IPS-18a (cell line): ENCODE measurements at regions not wholly inside any gene's neighbourhood (a gene's known extent, or its start where the extent isn't known, plus 50 kb on each side); places are given as distances from the start of the nearest gene placed in this dataset.
A peak's percentile ranks its signal among the peaks of the same experiment; 100 is the strongest.

Experiments
- H3K27ac ChIP-seq: one replicate; pipeline ENCODE4 v1.5.1; 2013; ENCODE audit warnings: low read length
- H3K27me3 ChIP-seq: one replicate; pipeline ENCODE4 v1.6.1; 2013; ENCODE audit warnings: mild to moderate bottlenecking, low read length; ENCODE audit not compliant: control insufficient read depth, insufficient read depth
- H3K36me3 ChIP-seq: one replicate; pipeline ENCODE4 v1.6.1; 2013; ENCODE audit warnings: low read depth, low read length; ENCODE audit not compliant: control insufficient read depth
- H3K4me1 ChIP-seq: one replicate; pipeline ENCODE4 v1.6.1; 2013; ENCODE audit warnings: low read depth, low read length; ENCODE audit not compliant: control insufficient read depth
- H3K4me3 ChIP-seq: one replicate; pipeline ENCODE4 v1.5.1; 2013; ENCODE audit warnings: low read length
- H3K9ac ChIP-seq: one replicate; pipeline ENCODE4 v1.6.1; 2013; ENCODE audit warnings: mild to moderate bottlenecking, low read length, moderate library complexity
- H3K9me3 ChIP-seq: one replicate; pipeline ENCODE4 v1.6.1; 2013; ENCODE audit warnings: low read depth, low read length; ENCODE audit not compliant: control insufficient read depth

GRCh38 chr18:78138983-78139496, 840.6 kb upstream of the SALL3 start:
- no peaks in the 10 kb centered on the region for H3K27me3 ChIP-seq
- no peaks in the 10 kb centered on the region for H3K36me3 ChIP-seq
- peaks cover 27% of the 10 kb centered on the region for H3K4me1 ChIP-seq
- H3K9ac ChIP-seq: no peak overlapping the region
- no peaks in the 10 kb centered on the region for H3K9me3 ChIP-seq
- no peak overlapping the region for H3K27ac ChIP-seq
- H3K4me3 ChIP-seq: peak overlapping the region; percentile 15

- H3K9me3 ChIP-seq: no peaks in the 10 kb centered on the region
- no peaks in the 10 kb centered on the region for H3K27me3 ChIP-seq
- no peaks in the 10 kb centered on the region for H3K36me3 ChIP-seq
- H3K4me3 ChIP-seq: no peak overlapping the region
- H3K9ac ChIP-seq: no peak overlapping the region
- H3K4me1 ChIP-seq: peaks cover 27% of the 10 kb centered on the region
- H3K27ac ChIP-seq: no peak overlapping the region
Measured at GRCh38 chr18:78140294-78140693, 839.3 kb upstream of the SALL3 start.

- Histone ChIP-seq H3K27me3 (no peaks in the 10 kb centered on the region), H3K27ac (no peak overlapping the region), H3K4me1 (peaks cover 8% of the 10 kb centered on the region), H3K36me3 (no peaks in the 10 kb centered on the region), H3K9ac (no peak overlapping the region), H3K9me3 (no peaks in the 10 kb centered on the region), H3K4me3 (no peak overlapping the region)
Measured at GRCh38 chr18:78144669-78145068, 834.9 kb upstream of the SALL3 start.

- no peaks in the 10 kb centered on the region for H3K27me3 ChIP-seq
- no peak overlapping the region for H3K27ac ChIP-seq
- H3K4me1 ChIP-seq: peaks cover 7% of the 10 kb centered on the region
- H3K9ac ChIP-seq: no peak overlapping the region
- no peak overlapping the region for H3K4me3 ChIP-seq
- H3K9me3 ChIP-seq: no peaks in the 10 kb centered on the region
- no peaks in the 10 kb centered on the region for H3K36me3 ChIP-seq
Measured at GRCh38 chr18:78145096-78145495, 834.5 kb upstream of the SALL3 start.

GRCh38 chr18:78146136-78147085, 833.2 kb upstream of the SALL3 start:
- Histone ChIP-seq H3K9ac (no peak overlapping the region), H3K27me3 (no peaks in the 10 kb centered on the region), H3K4me1 (no peaks in the 10 kb centered on the region), H3K36me3 (no peaks in the 10 kb centered on the region), H3K4me3 (no peak overlapping the region), H3K9me3 (no peaks in the 10 kb centered on the region), H3K27ac (no peak overlapping the region)

- Histone ChIP-seq H3K9me3 (no peaks in the 10 kb centered on the region), H3K27ac (no peak overlapping the region), H3K27me3 (no peaks in the 10 kb centered on the region), H3K4me1 (peaks cover 10% of the 10 kb centered on the region), H3K9ac (no peak overlapping the region), H3K36me3 (no peaks in the 10 kb centered on the region), H3K4me3 (no peak overlapping the region)
Measured at GRCh38 chr18:78150590-78150989, 829.0 kb upstream of the SALL3 start.

GRCh38 chr18:78151234-78151633, 828.4 kb upstream of the SALL3 start:
- no peaks in the 10 kb centered on the region for H3K36me3 ChIP-seq
- H3K9ac ChIP-seq: no peak overlapping the region
- H3K4me3 ChIP-seq: no peak overlapping the region
- H3K9me3 ChIP-seq: no peaks in the 10 kb centered on the region
- H3K27ac ChIP-seq: no peak overlapping the region
- peaks cover 10% of the 10 kb centered on the region for H3K4me1 ChIP-seq
- H3K27me3 ChIP-seq: no peaks in the 10 kb centered on the region

GRCh38 chr18:78151948-78152725, 827.5 kb upstream of the SALL3 start:
- no peaks in the 10 kb centered on the region for H3K27me3 ChIP-seq
- H3K9ac ChIP-seq: no peak overlapping the region
- H3K9me3 ChIP-seq: no peaks in the 10 kb centered on the region
- no peak overlapping the region for H3K27ac ChIP-seq
- peaks cover 10% of the 10 kb centered on the region for H3K4me1 ChIP-seq
- no peaks in the 10 kb centered on the region for H3K36me3 ChIP-seq
- H3K4me3 ChIP-seq: no peak overlapping the region

- no peaks in the 10 kb centered on the region for H3K27me3 ChIP-seq
- no peaks in the 10 kb centered on the region for H3K36me3 ChIP-seq
- no peak overlapping the region for H3K9ac ChIP-seq
- H3K4me1 ChIP-seq: peaks cover 10% of the 10 kb centered on the region
- no peak overlapping the region for H3K27ac ChIP-seq
- H3K4me3 ChIP-seq: no peak overlapping the region
- H3K9me3 ChIP-seq: no peaks in the 10 kb centered on the region
Measured at GRCh38 chr18:78153362-78153761, 826.3 kb upstream of the SALL3 start.

- Histone ChIP-seq H3K27ac (no peak overlapping the region), H3K4me3 (no peak overlapping the region), H3K9ac (no peak overlapping the region), H3K9me3 (no peaks in the 10 kb centered on the region), H3K36me3 (no peaks in the 10 kb centered on the region), H3K4me1 (peaks cover 10% of the 10 kb centered on the region), H3K27me3 (no peaks in the 10 kb centered on the region)
Measured at GRCh38 chr18:78154444-78154843, 825.2 kb upstream of the SALL3 start.

- Histone ChIP-seq H3K9me3 (no peaks in the 10 kb centered on the region), H3K4me1 (peaks cover 10% of the 10 kb centered on the region), H3K36me3 (no peaks in the 10 kb centered on the region), H3K27me3 (no peaks in the 10 kb centered on the region), H3K9ac (no peak overlapping the region), H3K27ac (no peak overlapping the region), H3K4me3 (no peak overlapping the region)
Measured at GRCh38 chr18:78154853-78155252, 824.8 kb upstream of the SALL3 start.
